Stomach (tissue), 4 donors: ENCODE measurements at regions not wholly inside any gene's neighbourhood (a gene's known extent, or its start where the extent isn't known, plus 50 kb on each side); places are given as distances from the start of the nearest gene placed in this dataset.

Experiments
- POLR2A ChIP-seq, 4 donors: fragments of 450-650 bp; IDR thresholded peaks; one replicate each; pipeline ENCODE4 v1.6.1; 2016; ENCODE audit warnings: antibody characterized with exemption in 4 of 4, control low read depth in 2 of 4, mild to moderate bottlenecking in 1 of 4, moderate library complexity in 1 of 4
- POLR2AphosphoS5 ChIP-seq, 3 donors: sonication (generic); formaldehyde crosslinking; IDR thresholded peaks; one replicate each; pipeline ENCODE4 v1.6.1; 2016; ENCODE audit warnings: antibody characterized with exemption in 3 of 3
- TF ChIP-seq, protein P1 (sequence below), 7 experiments: fragments of 450-650 bp in 4 of 7; fragments of 200-600 bp in 3 of 7; sonication (generic) in 3 of 7; IDR thresholded peaks; one replicate each; pipeline ENCODE4 v1.5.1; 2016 to 2019; ENCODE audit warnings: antibody characterized with exemption in 7 of 7, control low read depth in 2 of 7, mild to moderate bottlenecking in 1 of 7

DNA sequence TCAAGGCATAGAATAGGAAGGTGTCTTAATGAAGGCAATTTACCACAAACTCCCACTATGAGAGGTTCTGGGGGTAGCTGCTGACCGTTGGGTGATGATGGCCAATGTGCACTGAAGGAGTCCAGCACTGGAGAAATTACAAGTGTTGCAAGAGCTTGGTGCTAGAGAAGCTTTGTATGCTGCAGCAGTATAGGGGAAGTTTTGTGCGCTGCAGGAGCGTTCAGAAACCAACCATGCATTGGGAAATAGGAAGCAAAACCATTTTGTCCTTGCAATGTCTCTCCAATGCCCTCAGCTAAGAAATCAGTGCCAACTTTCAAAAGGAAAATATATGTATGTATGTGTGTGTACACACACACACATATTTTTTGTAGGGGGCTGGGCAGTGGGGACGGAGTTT lies 441.6 kb upstream of the NAALADL2 start:
- TF ChIP-seq, protein P1, sequence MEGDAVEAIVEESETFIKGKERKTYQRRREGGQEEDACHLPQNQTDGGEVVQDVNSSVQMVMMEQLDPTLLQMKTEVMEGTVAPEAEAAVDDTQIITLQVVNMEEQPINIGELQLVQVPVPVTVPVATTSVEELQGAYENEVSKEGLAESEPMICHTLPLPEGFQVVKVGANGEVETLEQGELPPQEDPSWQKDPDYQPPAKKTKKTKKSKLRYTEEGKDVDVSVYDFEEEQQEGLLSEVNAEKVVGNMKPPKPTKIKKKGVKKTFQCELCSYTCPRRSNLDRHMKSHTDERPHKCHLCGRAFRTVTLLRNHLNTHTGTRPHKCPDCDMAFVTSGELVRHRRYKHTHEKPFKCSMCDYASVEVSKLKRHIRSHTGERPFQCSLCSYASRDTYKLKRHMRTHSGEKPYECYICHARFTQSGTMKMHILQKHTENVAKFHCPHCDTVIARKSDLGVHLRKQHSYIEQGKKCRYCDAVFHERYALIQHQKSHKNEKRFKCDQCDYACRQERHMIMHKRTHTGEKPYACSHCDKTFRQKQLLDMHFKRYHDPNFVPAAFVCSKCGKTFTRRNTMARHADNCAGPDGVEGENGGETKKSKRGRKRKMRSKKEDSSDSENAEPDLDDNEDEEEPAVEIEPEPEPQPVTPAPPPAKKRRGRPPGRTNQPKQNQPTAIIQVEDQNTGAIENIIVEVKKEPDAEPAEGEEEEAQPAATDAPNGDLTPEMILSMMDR (IDR thresholded peaks at IDR 0.05), result no peak
- TF ChIP-seq POLR2A (IDR thresholded peaks at IDR 0.05) (no peak), POLR2AphosphoS5 (IDR thresholded peaks at IDR 0.05) (no peak)
